Putamen (tissue), 1 donor: ENCODE measurements at regions not wholly inside any gene's neighbourhood (a gene's known extent, or its start where the extent isn't known, plus 50 kb on each side); places are given as distances from the start of the nearest gene placed in this dataset.
"Not testable (repeated sequence)": the region's sequence is repeated elsewhere in the genome, so short reads cannot be mapped to it uniquely, and the experiment has no call there.

ENCODE experiments used
- DNase-seq: peaks from one replicate; pipeline ENCODE4 v3.0.0-alpha.2; 2016; ENCODE audit warnings: low spot score

DNA sequence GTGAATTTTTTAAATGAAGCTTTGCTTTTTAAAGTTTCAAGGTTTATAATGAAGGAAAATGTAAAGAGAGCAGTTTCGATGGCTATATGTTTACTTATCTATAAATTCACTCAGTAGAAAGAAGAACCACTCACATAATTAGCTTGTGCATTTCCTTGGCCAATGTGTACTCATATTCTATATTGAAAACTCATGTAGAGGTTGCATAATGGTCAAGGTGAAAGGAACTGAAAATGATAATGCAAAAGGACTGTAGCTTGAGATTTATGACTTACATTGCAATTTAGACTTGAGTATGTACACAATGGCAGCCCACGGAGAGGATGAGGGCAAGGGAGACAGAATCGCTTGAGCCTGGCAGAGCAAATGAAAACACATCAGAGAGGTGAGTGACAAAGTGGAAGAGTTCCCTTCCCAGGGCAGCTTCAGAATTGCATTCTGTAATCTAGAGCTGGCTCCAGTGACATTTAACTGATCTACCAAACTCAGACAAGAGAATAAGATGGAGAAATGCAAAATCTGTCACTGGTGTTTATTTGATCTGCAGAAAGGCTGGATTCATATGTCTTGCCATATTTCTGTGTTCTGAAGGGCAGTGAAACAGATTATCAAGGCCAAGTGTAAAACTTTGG is 191.8 kb downstream of the TMEM200A start:
- DNase-seq = no peak

DNA sequence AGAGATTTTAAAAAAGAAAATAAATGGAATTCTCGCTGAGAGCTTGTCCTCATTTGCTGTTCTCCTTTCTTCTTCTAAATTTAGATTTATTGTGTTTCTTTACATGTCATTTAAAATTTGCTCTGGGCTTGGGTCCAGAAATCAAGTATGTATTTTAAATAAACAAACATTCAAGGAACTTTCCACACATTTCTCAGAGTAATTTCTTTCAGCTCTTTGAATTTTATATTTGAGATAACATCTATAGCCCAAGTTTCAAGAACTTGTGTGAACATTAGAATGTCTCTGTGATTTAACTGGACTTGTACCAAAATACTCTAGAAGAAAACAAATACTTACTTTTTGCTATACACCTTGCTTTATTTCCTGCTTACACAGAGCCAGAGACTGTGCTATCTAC is 192.3 kb downstream of the TMEM200A start:
- no peak for DNase-seq

DNA sequence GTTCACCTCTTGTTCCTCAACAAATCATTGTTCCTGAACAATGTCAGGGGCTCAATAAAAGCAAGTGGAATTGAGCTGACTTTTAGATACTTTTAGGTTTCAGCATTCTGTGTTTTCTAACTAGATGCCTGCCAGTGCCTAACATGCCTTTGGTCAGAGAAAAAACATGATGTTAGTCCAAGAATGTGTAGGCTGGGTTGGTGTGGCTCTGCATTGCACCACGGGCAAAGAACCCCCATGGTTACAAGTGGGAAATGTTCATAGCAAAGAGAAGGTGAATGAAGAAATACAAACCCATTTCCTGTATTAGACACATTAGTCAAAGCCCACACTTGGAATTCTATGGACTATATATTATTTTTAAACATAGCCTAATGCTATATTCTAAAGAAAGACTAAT is 193.3 kb downstream of the TMEM200A start:
- DNase-seq = no peak

DNA sequence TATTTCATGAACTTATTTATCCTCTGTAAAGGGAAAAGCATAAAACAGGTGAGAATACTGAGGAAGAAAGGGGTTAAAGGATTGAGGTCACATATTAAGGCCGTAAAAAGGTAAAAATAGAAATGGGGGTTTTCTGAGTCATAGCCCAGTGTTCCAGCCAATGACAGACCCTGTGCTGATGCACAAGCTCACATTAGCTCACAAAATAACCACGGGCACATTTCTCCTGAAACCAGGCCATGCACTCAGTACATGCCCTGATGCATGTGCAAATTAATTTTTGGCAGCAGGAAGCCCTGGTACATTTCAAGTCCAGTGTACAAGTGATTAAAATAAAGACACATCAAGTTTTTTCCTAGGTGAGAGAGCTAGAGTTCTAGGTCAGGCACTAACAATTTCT is 194.4 kb downstream of the TMEM200A start:
- DNase-seq = no peak

DNA sequence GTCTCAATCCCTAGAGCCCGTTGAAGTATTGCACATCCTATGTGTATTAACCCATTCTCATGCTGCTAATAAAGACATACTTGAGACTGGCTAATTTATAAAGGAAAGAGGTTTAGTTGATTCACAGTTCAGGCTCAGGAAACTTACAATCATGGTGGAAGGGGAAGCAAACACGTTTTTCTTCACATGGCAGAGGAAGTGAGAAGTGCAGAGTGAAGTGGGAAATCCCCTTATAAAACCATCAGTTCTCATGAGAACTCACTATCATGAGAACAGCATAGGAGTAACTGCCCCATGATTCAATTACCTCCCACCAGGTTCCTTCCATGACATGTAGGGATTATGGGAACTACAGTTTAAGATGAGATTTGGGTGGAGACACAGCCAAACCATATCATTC is 195.3 kb downstream of the TMEM200A start:
- not testable (repeated sequence) for DNase-seq

DNA sequence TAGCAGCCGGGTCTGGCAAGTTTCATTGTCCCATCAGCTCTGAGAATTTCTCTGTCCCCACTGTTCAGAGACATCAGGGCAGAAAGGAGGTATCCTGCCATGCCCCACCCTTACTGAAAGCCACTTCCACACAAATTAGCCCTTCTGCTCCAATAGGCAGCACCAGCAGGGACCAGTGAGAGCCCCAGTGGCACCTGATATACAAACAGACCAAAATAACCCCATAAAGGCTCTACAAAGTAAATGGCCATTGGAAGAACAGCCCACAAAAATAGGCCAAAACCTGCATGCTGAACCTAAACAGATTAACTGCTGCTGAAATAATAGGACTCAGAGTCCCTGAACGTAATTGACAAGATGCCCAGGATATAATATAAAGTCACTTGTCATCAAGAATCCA is 199.9 kb downstream of the TMEM200A start:
- DNase-seq = no peak

DNA sequence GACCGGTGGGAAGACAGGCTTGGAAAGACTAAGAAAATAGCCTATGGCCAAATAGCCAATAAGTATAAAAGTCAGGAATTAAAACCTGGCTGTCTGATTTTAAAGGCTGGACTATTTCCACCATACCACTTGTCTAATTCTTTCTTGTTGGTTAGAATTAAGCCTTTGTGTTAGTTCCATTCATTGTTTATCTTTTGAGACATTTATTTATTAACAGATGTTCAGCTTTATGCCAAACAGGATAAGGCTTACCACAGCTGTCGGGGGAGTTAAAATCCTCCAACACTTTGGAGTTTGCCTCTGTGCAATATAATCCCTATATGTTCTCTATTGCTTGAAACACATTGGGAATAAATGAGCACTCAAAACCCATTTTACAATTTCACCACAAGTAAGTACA is 208.3 kb downstream of the TMEM200A start:
- no peak for DNase-seq

DNA sequence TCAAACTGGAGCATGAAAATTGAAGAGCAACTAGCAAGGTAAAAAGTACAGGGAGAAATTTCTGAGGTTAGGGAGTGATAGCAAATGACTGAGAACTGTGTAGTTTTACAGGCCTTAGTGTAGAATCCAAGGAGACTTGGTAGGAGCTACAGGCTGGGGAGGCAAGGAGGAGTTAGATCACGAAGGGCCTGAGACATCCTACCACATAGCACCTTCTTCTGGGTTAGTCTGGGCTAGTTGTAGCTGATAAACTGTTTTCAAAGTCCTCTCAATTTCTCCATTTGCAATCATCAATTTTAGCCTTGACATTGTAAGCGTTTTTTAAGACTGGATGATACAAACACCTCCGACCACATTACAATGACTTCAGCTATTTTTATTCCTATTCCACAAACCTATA is 209.7 kb downstream of the TMEM200A start:
- no peak for DNase-seq

DNA sequence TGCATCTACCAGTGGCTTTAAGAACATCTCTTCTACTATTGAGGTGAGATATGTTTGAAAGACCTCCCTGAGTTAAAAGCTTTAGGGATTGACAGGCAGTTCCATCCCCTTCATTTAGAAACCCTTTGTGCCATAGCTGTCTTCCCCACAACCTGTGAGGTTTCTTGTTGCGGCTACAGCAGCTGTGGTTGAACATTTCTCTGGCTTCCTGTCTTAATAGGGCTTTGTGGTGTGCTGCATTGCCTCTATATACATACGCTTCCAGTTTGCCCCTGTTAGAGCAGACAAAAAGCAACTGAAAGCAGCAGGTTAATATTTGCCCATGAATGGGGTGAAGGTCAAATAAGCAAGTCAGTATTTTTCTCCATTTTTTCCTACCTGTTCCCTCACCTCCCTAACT is 210.2 kb downstream of the TMEM200A start:
- no peak for DNase-seq

DNA sequence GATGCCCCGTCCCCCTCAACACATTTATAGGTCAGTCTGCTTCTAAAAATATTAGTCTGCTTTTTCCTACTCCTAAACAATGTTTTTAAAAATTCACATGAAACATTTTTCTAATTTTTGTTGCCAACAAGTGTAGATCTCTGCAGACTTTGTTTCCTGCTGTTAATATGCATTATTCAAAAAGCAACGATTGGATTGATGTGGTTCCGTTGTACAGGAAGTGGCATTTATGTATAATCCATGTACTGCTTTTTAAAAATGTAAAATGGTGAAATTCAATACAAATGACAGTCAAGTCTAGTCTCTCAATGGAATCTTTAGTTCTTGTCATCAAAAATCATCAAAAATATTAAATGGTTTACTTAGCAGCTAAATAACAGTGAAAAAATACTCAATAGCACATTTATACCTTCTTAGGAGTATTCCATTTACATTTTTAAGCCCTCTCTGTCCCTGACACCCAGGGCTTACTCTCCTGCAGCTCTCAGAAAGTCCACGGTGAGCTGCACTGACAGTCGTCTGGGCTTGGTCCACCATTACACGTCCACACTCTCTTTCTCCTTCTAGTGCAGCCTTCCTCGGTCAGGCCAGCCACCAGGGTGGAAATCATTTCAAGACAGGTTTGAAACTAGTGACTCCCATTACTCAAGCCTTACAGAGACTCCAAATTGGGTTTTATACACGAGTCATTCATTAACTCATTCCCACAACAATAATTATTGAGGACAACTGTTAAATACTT is 211.5 kb downstream of the TMEM200A start:
- DNase-seq = no peak

DNA sequence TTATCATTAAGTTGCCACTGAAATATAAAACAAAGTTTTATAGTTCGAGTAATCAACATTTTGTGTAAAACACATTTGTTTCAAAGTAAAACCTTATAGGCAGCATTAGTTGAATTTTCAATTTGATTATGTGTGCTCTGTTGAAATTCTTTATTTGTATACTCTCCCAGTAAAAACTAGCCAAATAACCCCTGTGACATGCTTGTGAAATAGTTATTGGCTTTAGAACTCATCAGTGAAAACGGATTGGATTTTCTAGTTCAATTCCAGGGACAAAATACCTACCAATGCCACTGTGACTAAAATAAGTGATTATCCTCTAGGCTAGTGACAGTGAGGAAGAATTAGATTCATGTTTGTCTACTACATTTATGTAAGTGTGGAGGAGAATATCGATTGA is 212.9 kb downstream of the TMEM200A start:
- DNase-seq = no peak

DNA sequence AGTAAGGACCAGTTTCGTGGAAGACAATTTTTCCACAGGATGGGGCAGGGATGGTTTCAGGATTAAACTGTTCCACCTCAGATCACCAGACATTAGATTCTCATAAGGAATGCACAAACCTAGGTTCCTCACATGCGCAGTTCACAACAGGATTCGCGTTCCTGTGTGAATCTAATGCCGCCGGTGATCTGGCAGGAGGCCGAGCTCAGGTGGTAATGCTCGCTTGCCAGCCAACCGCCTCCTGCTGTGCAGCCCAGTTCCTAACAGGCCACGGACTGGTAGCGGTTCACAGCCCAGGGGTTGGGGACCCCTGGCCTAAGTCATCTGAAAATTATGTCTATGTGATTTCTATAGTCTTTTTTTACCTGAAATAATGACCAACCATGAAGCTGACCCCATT is 217.5 kb downstream of the TMEM200A start:
- DNase-seq = no peak

DNA sequence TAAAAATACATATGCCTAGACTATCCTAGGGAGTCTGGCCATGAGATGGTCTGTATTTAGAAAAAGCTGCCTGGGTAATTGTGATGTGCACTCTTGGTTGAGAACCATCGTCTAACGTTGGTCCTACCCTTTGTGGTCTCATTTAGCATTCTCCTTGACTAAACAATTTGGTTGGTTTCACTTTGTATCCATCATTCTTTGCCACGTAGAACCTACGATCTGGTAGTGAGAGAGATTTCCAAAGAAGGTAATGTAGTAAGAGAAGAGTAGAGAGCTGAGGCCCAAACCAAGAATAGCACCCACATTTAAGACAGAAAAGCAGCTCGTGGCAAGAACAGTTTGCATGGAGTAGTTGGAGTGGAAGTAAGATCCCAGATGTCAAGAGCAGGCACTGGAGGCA is 219.8 kb downstream of the TMEM200A start:
- DNase-seq = no peak

DNA sequence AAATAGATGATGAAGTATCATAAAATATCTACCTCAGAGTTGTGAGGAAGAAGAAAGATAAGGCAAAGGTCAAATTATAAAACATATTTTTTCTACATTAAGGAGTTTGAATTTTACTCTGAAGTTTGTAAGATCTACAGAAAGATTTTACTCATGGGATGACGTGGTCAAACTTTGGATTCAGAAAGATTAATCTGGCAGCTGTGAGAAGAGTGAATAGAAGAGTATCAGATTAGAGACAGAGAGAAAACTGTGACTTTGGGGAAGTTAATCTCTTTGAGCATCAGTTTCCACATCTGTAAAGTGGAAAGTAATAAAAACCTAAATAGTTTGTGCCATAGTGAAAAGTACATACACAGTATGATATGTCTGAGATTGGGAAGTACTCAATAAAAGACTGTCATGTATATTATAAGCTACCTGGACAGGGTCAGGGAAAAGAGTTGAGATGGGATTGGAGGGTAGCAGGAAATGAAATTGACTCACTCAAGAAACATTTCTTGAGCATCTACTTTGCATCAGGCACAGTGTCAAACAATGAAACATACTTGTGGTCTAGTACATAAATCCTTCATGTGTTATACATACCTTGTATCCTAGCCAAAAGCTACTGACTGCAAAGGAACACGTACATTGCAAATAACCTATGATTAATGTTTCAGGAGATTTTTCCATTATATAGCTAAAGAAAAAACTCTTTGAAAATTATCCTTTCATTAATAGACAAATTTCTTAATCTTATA is 222.1 kb downstream of the TMEM200A start:
- DNase-seq = no peak

DNA sequence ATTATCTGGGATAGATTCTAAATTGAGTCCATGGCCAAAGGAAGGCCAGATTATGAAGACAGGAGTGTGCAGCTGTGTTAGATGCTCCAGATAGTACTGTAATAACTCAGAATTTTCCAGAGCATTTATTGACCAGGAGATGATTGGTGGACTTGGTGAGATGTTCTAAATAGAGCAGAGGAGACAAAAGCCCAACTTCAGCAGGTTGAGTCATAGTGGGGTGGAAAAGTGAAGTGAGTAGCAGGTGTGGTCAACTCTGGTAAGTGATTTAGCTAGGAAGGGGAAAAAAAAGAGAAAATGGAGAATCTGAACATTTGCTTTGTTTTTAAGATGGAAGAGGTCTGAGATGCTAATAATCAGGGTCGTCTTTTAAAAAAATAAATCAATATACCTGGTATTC is 227.4 kb downstream of the TMEM200A start:
- DNase-seq = no peak

DNA sequence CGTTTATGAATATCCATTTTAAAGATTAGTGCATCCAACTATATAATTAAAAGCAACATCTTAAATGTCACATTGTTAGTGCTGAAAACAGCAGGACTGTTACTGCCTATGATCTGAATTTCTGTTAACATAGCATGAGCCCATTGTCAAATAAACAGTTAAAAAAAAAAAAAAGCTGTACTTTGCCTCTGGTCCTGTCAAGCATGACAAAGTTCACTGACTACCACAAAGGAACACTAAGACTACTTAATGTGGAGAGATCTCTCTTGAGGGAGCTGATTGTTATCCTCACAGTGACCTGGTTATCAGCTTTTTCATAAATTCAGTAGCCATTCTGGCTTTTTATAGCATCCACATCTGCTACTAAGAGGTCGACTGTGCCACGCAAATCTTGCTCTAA is 228.1 kb downstream of the TMEM200A start:
- DNase-seq = no peak

DNA sequence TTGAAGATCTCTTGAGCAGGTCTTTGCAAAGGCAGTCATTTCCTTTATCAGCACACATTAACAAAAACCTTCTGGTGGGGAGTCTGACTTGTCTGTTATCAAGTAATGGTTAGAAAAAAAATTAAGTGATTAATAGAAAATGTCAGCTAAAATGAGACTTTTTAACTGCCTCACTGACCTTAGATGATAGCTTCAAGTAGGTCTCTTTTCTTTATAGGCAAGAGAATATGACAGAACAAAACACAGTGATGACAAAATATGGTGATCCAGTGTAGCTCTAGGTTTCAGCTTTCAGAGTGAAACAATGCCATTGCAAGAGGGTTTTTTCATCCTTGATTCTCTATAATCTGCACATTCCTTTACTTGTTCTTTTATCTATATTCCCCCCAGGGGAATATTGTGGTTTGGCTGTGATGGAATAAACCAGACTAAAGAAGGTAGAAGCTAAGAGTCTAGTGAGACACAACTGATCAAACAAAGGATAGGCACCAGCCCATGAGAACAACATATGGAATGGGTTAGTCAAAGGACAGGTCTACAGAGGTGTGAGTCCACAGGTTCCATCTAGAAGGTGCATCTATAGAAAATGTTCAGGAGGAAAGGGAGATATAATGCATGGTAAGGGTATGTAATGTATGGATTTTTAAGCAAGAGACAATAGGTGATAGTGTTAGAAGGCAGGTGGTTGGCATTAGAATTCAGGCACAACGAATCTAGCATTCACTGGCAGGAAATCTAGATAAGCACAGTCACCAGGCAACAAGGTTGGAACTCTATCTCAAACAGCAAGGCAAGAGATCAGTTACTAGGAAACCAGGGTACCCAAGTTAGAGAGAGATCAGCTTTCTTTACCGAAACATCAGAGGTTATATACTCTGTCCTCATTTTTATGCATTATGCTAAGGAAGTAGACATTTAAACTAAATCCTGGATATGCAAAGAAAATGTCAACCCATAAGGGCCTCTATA is 228.9 kb upstream of the SMLR1 start:
- no peak for DNase-seq

DNA sequence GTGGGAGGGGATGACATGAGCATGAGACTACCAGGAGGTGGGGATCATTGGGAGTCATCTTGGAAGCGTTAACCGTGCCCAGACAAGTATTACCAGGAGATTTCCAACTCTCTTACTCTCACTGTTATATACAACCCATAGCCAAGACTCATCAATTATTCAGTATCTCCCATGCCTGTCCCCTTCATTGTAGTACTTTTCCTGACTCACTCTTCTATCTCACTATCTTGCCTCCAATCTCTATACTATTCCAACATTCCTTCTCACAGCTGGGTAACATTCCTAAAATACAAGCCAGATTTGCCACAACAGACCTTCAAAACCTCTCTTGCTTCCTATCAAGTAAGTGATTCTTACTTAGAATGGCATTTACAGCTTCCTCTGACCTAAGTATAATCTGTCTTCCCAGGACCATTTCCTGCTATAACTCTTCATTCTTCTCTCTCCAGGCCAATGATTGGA is 226.3 kb upstream of the SMLR1 start:
- no peak for DNase-seq

DNA sequence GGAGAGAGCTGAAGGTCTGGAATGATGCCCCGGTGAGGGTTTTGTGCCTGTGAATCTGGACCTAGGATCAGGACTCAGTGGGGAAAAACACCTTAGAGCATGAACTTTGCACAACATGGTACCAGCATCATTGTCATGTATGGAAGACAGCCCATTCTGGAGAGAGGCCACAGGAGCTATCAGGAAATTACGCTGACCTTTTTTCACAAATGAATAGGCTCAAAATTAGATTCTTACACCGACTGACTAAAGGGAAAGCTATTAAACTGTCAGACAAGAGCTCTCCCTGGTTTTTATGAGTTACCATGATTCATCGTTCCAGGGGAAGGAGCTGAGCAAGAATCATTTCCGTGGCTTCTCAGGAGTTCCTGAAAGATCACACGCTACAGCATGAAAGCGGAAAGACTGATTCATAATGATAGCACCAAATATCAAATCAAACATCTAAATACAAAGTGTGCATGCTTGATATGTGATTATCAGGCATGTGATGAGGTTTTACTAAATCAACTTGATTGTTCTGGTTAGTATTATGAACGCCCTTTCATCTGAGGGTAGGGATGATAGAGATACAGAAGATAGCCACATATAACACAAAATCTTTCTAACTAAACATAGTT is 224.9 kb upstream of the SMLR1 start:
- DNase-seq = peak; percentile 2

DNA sequence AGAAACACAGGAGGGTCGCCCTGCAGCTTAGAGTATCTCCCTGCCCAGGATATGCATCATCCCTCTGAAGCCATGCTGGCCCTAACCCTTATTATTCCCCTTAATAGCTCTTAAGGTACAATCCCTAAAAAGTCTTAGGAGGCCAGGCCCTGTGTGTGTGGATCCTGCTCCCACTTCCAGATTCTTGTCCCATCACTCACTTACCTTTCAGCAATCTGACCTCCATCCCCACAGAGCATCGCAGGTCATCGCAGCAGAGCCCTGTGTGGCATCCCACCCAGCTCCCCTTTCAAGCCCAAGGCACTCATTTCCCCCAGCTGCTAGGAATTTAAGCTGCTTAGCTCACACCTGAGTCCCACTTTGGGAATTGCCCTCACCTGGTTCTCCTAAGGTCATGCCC is 223.8 kb upstream of the SMLR1 start:
- no peak for DNase-seq

DNA sequence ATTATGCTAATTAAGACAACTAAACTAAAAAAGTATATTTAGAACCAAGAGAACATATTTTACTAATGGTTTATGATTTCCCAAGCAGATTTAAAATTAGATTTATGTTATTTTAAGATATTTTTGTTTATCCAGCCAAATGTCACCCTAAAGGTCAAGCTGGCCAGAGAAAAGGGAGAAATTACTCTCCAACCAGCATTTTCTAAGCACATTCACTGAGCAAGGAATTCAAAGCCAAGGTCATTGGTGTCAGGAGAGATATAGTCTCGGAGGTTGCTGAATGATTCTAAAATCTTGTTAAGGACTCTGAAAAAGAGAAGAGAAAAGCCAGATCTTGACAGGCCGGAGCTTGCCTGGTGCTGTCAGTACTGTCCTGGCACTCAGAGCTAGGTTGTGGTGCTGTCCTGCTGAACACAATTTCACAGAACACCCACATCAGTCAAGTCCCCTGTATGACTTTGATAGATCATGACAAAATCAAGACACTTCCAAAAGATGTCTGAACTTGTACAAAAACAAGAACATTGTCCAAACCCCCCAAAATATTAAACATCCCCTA is 222.3 kb upstream of the SMLR1 start:
- DNase-seq = no peak
